HUES6 (cell line): ENCODE measurements at regions not wholly inside any gene's neighbourhood (a gene's known extent, or its start where the extent isn't known, plus 50 kb on each side); places are given as distances from the start of the nearest gene placed in this dataset.
"Not testable (repeated sequence)": the region's sequence is repeated elsewhere in the genome, so short reads cannot be mapped to it uniquely, and the experiment has no call there.

ENCODE experiments used
- H3K27ac ChIP-seq: 2 replicates; pipeline ENCODE4 v1.7.0; 2013; ENCODE audit warnings: low read depth, mild to moderate bottlenecking, low read length, inconsistent platforms
- H3K27me3 ChIP-seq: 2 replicates; pipeline ENCODE4 v1.6.1; 2013; ENCODE audit warnings: low read length; ENCODE audit not compliant: control insufficient read depth, insufficient read depth
- H3K36me3 ChIP-seq: 2 replicates; pipeline ENCODE4 v1.6.1; 2013; ENCODE audit warnings: low read length; ENCODE audit not compliant: control insufficient read depth, insufficient read depth
- H3K4me1 ChIP-seq: 2 replicates; pipeline ENCODE4 v1.6.1; 2013; ENCODE audit warnings: low read length; ENCODE audit not compliant: control insufficient read depth, insufficient read depth
- H3K4me3 ChIP-seq: 2 replicates; pipeline ENCODE4 v1.5.1; 2013; ENCODE audit warnings: low read depth, low read length
- H3K9ac ChIP-seq: one replicate; pipeline ENCODE4 v1.6.1; 2013; ENCODE audit warnings: mild to moderate bottlenecking, low read length
- H3K9me3 ChIP-seq: 2 replicates; pipeline ENCODE4 v1.6.1; 2013; ENCODE audit warnings: low read depth, low read length; ENCODE audit not compliant: control insufficient read depth, insufficient read depth

DNA sequence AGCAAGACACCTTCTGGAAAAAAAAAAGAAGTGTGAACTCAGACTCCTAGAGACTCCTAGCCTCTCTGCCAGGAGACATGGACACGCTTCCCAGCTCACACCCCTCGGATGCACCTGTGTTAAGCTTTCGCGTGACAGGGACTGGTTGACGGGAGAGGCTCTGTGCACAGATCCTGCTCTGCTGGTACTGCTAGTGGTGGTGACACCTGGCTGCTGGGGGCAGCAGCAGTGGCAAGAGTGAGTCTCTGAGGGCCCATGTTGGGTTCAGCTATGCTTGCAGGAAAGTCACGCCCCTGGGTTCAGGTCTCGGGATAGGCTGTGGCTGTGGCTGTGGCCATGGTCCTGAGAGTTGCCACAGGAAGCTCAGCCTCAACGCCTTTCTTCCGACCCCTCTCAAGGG is 81.1 kb downstream of the XRCC2 start:
- H3K36me3 ChIP-seq = no peaks in the 10 kb centered on the region
- H3K9ac ChIP-seq = no peak overlapping the region

DNA sequence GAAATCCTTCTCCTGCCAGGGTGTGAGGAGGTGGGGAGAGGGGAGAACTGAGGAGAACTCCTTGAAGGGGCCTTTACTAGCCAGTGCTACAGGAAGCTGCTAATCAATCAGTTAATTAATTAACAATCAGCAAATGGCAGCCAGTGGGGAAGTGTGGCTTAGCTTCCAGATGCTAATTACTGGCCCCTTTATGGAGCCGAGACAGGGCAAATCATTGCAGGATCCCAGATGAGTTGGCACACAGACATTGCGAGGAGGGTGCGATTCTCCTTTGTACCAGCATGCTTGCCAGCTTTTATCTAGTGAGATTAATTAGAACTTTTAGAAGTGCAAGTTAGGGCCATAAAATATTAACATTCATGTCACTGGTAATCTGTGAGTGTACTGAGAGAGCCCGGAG is 84.0 kb downstream of the XRCC2 start:
- H3K9ac ChIP-seq = no peak overlapping the region
- peaks cover 4% of the 10 kb centered on the region; the same call in 1 of the 2 replicates for H3K4me1 ChIP-seq
- no peaks in the 10 kb centered on the region for H3K36me3 ChIP-seq
- H3K9me3 ChIP-seq = no peaks in the 10 kb centered on the region
- H3K4me3 ChIP-seq = no peak overlapping the region
- H3K27ac ChIP-seq = no peak overlapping the region
- no peaks in the 10 kb centered on the region for H3K27me3 ChIP-seq

More for the DNA sequence above, 81.1 kb downstream of the XRCC2 start:
- Histone ChIP-seq H3K4me1 (peaks cover 4% of the 10 kb centered on the region; the same call in 1 of the 2 replicates), H3K27me3 (no peaks in the 10 kb centered on the region), H3K9me3 (no peaks in the 10 kb centered on the region), H3K4me3 (no peak overlapping the region), H3K27ac (no peak overlapping the region)

DNA sequence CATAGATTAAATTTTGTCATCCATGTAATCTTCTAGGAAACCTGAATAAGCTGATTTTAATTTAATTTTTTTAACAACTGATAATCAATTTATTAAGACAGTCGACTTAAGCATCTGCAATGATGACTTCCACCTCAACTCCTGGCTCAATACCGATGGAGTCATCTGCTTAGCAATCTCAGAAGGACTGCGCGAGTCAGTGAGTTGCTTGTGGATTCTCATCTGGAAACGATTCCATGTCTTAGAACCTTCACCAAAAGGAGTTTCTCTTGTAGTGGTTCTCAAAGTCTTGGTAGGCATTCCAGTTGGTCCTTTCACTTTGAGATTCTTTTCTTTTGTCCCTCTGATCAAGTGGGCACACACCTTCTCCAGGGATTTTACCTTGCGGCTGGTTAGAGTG is 85.5 kb downstream of the XRCC2 start:
- Histone ChIP-seq H3K4me3 (no peak overlapping the region), H3K9ac (no peak overlapping the region), H3K9me3 (no peaks in the 10 kb centered on the region), H3K27me3 (no peaks in the 10 kb centered on the region), H3K36me3 (no peaks in the 10 kb centered on the region), H3K4me1 (peaks cover 4% of the 10 kb centered on the region; the same call in 1 of the 2 replicates), H3K27ac (no peak overlapping the region)

GRCh38 chr7:152589821-152590220 is 86.1 kb downstream of the XRCC2 start:
- H3K4me3 ChIP-seq, H3K36me3 ChIP-seq, H3K4me1 ChIP-seq, H3K27me3 ChIP-seq, H3K9ac ChIP-seq, H3K9me3 ChIP-seq, H3K27ac ChIP-seq: not testable (repeated sequence)

GRCh38 chr7:152588350-152588749 is 87.6 kb downstream of the XRCC2 start:
- H3K27me3 ChIP-seq = no peaks in the 10 kb centered on the region
- no peaks in the 10 kb centered on the region for H3K9me3 ChIP-seq
- H3K36me3 ChIP-seq = no peaks in the 10 kb centered on the region
- H3K9ac ChIP-seq = no peak overlapping the region
- H3K27ac ChIP-seq = no peak overlapping the region
- no peak overlapping the region for H3K4me3 ChIP-seq
- peaks cover 4% of the 10 kb centered on the region; the same call in 1 of the 2 replicates for H3K4me1 ChIP-seq

DNA sequence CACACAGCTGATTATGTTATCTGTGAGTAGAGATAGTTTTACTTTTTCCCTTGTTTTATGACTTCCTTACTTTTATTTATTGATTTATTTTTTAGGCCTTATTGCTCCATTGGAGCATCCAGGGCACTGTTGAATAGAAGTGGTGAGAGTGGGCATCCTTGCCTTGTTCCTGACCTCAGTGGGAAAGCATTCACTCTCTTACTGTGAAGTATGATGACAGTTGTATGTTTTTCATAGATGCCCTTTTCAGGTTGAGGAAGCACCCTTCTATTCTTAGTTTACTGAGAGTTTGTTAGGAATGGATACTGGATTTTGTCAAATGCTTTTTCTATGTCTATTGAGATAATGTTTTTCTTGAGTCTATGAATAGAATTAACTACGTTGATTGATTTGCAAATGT is 88.6 kb downstream of the XRCC2 start:
- Histone ChIP-seq H3K27me3 (no peaks in the 10 kb centered on the region), H3K36me3 (no peaks in the 10 kb centered on the region), H3K9ac (no peak overlapping the region), H3K27ac (no peak overlapping the region), H3K4me3 (no peak overlapping the region), H3K9me3 (no peaks in the 10 kb centered on the region), H3K4me1 (peaks cover 4% of the 10 kb centered on the region; the same call in 1 of the 2 replicates)

DNA sequence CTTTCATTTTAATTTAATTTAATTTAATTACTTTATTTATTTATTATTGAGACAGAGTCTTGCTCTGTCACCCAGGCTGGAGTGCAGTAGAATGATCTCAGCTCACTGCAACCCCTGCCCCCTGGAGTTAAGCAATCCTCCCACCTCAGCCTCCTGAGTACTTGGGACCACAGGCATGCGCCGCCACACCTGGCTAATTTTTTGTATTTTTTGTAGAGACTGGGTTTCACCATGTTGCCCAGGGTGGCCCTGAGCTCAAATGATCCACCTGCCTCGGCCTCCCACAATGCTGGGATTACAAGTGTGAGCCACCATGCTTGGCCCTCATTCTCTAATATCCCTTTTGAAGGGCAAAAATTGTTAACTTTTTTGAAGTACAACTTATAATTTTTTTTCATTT is 92.9 kb downstream of the XRCC2 start:
- Histone ChIP-seq H3K4me1 (no peaks in the 10 kb centered on the region), H3K9me3 (no peaks in the 10 kb centered on the region), H3K4me3 (no peak overlapping the region), H3K36me3 (no peaks in the 10 kb centered on the region), H3K27me3 (no peaks in the 10 kb centered on the region), H3K27ac (no peak overlapping the region), H3K9ac (no peak overlapping the region)

DNA sequence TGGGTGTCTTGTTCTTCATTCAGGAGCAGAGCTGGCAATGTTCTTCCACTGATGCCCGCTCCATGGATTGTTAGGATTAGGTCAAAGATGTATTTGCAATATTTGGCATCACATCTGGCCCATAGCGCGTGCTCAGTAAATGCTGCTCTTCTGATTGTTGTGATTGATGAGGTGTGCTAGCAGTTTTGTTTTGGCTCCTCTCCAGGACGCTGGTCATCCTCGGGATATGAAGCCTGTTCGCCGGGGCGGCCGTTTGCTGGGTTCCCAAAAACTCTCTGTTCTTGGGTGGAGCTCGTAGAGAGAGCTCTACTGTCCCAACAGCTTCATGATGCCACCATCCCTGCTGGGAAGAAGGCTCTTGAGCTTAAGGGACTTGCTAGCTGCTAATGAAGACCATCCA is 96.9 kb downstream of the XRCC2 start:
- H3K4me3 ChIP-seq = no peak overlapping the region
- H3K4me1 ChIP-seq = 0 out of 2 replicates have a peak, but pooled peaks cover 6% of the 10 kb centered on the region
- H3K27me3 ChIP-seq = no peaks in the 10 kb centered on the region
- no peak overlapping the region for H3K9ac ChIP-seq
- H3K27ac ChIP-seq = no peak overlapping the region
- peaks cover 7% of the 10 kb centered on the region for H3K9me3 ChIP-seq
- no peaks in the 10 kb centered on the region for H3K36me3 ChIP-seq

DNA sequence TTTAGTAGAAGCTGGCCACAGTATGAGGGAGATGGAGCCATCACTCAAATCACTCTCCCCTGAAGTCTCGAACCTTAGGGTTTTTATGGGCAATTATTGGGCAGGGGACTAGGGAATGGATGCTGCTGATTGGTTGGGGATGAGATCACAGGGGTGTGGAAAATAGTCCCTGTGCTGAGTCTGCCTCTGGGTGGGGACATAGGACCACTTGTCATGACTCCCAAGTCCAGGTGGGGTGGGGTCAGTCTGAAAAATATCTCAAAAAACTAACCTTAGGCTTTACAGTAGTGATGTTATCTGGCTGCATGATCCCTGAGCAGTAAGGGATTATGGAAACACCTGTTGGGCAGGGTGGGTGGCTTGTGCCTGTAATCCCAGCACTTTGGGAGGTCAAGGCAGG is 98.6 kb downstream of the XRCC2 start:
- Histone ChIP-seq H3K9ac (no peak overlapping the region), H3K27me3 (no peaks in the 10 kb centered on the region), H3K36me3 (no peaks in the 10 kb centered on the region), H3K4me3 (no peak overlapping the region), H3K4me1 (0 out of 2 replicates have a peak, but pooled peaks cover 6% of the 10 kb centered on the region), H3K27ac (no peak overlapping the region), H3K9me3 (peaks cover 7% of the 10 kb centered on the region)

DNA sequence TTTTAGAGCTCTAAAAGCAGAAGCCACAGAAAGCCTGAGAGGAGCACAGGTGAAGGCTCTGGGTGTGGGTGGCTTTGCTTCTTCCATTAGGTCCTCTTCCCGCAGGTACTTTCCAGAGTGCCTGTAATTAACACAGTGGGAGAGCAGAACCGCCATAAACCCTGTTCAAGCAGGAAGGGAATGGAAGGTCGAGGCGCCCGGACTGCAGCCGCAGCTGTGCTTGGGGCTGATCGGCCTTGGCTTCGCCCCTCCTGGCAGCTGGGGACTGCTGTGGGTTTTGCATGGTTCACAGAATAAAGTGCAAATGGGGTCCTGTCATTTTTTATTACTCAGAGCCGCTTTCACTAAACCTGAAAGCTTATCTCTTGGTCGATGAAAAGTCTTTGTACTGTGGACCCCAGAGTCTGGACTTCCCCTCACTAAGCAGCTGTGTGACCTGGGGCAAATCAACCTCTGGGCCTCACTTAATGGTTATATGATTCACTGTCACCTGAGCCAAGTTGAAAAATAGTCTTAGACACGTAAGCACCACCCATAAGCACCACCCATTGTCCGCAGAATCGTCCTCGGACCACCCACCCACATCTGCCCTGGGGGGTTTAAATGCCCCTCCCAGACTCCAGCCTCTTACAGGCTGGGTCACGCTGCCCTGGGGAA is 100.9 kb downstream of the XRCC2 start:
- no peaks in the 10 kb centered on the region for H3K27me3 ChIP-seq
- H3K9ac ChIP-seq = no peak overlapping the region
- no peak overlapping the region for H3K4me3 ChIP-seq
- H3K9me3 ChIP-seq = peaks cover 7% of the 10 kb centered on the region
- H3K36me3 ChIP-seq = no peaks in the 10 kb centered on the region
- 0 out of 2 replicates have a peak, but pooled peaks cover 6% of the 10 kb centered on the region for H3K4me1 ChIP-seq
- no peak overlapping the region for H3K27ac ChIP-seq

GRCh38 chr7:152573186-152573585 is 102.8 kb downstream of the XRCC2 start:
- not testable (repeated sequence) for H3K9me3 ChIP-seq, H3K4me3 ChIP-seq, H3K9ac ChIP-seq, H3K4me1 ChIP-seq, H3K36me3 ChIP-seq, H3K27me3 ChIP-seq, H3K27ac ChIP-seq
